Mesenchymal stem cell (in vitro differentiated cells and primary cell): ENCODE measurements at regions not wholly inside any gene's neighbourhood (a gene's known extent, or its start where the extent isn't known, plus 50 kb on each side); places are given as distances from the start of the nearest gene placed in this dataset.

ENCODE experiments used
- DNase-seq: peaks from one replicate; pipeline ENCODE4 v3.0.0-alpha.2; 2013
- H2AFZ ChIP-seq: one replicate; pipeline ENCODE4 v1.6.1; 2013; ENCODE audit warnings: low read depth, mild to moderate bottlenecking, control low read depth, inconsistent platforms, low read length, moderate library complexity
- H2AK5ac ChIP-seq: 2 replicates; pipeline ENCODE4 v1.6.1; 2013; ENCODE audit warnings: low read length, moderate library complexity, mild to moderate bottlenecking, inconsistent platforms; ENCODE audit not compliant: severe bottlenecking
- H2BK120ac ChIP-seq: one replicate; pipeline ENCODE4 v1.6.1; 2013; ENCODE audit warnings: low read depth, mild to moderate bottlenecking, inconsistent platforms, low read length, moderate library complexity
- H2BK12ac ChIP-seq, 2 experiments: one replicate each; pipeline ENCODE4 v1.6.1; 2013; ENCODE audit warnings: inconsistent platforms in 2 of 2, low read length in 2 of 2, mild to moderate bottlenecking in 2 of 2, moderate library complexity in 2 of 2, control low read depth in 1 of 2
- H2BK15ac ChIP-seq: one replicate; pipeline ENCODE4 v1.6.1; 2013; ENCODE audit warnings: mild to moderate bottlenecking, low read depth, inconsistent platforms; ENCODE audit not compliant: poor library complexity, severe bottlenecking
- H2BK5ac ChIP-seq: 2 replicates; pipeline ENCODE4 v1.6.1; 2013; ENCODE audit warnings: low read depth, mild to moderate bottlenecking, low read length, control low read depth, inconsistent platforms; ENCODE audit not compliant: poor library complexity, severe bottlenecking
- H3K14ac ChIP-seq, 2 experiments: one replicate each; pipeline ENCODE4 v1.6.1; 2013; ENCODE audit warnings: inconsistent platforms in 2 of 2, low read length in 2 of 2, control low read depth in 1 of 2, mild to moderate bottlenecking in 1 of 2, moderate library complexity in 1 of 2
- H3K18ac ChIP-seq, 2 experiments: one replicate each; pipeline ENCODE4 v1.6.1; 2013; ENCODE audit warnings: inconsistent platforms in 2 of 2, low read length in 2 of 2, control low read depth in 1 of 2, low read depth in 1 of 2, mild to moderate bottlenecking in 1 of 2
- H3K23ac ChIP-seq, 2 experiments: one replicate each; pipeline ENCODE4 v1.6.1; 2013; ENCODE audit warnings: inconsistent platforms in 2 of 2, low read length in 2 of 2, mild to moderate bottlenecking in 2 of 2, moderate library complexity in 2 of 2, control low read depth in 1 of 2
- H3K27ac ChIP-seq: 2 replicates; pipeline ENCODE4 v1.5.1; 2013; ENCODE audit warnings: mild to moderate bottlenecking, moderate library complexity, low read length, control low read depth, inconsistent platforms; ENCODE audit not compliant: poor library complexity, severe bottlenecking
- H3K27me3 ChIP-seq, 2 experiments: 2 replicates each; pipeline versions ENCODE4 v1.6.1 to v1.7.0; 2013; ENCODE audit warnings: low read length in 2 of 2, mild to moderate bottlenecking in 2 of 2, moderate library complexity in 2 of 2, control low read depth in 1 of 2, inconsistent platforms in 1 of 2; ENCODE audit not compliant: control insufficient read depth in 1 of 2, insufficient read depth in 1 of 2
- H3K36me3 ChIP-seq, 2 experiments: 2 replicates each; pipeline versions ENCODE4 v1.6.1 to v1.7.0; 2013; ENCODE audit warnings: low read length in 2 of 2, control low read depth in 1 of 2, inconsistent platforms in 1 of 2, low read depth in 1 of 2, mild to moderate bottlenecking in 1 of 2; ENCODE audit not compliant: insufficient read depth in 2 of 2, control insufficient read depth in 1 of 2
- H3K4ac ChIP-seq, 2 experiments: one replicate each; pipeline ENCODE4 v1.6.1; 2013; ENCODE audit warnings: inconsistent platforms in 2 of 2, low read length in 2 of 2, mild to moderate bottlenecking in 2 of 2, moderate library complexity in 2 of 2, control low read depth in 1 of 2, low read depth in 1 of 2
- H3K4me1 ChIP-seq: 2 replicates; pipeline ENCODE4 v1.6.1; 2013; ENCODE audit warnings: low read depth, low read length, control low read depth; ENCODE audit not compliant: control insufficient read depth, insufficient read depth
- H3K4me2 ChIP-seq: 2 replicates; pipeline ENCODE4 v1.6.1; 2013; ENCODE audit warnings: low read length, mild to moderate bottlenecking, inconsistent platforms; ENCODE audit not compliant: poor library complexity, severe bottlenecking
- H3K4me3 ChIP-seq, 2 experiments: 2 replicates each; pipeline versions ENCODE4 v1.5.1 to v1.7.0; 2013; ENCODE audit warnings: low read length in 2 of 2, mild to moderate bottlenecking in 2 of 2, control low read depth in 1 of 2, low read depth in 1 of 2; ENCODE audit not compliant: insufficient read depth in 1 of 2
- H3K79me1 ChIP-seq: replicated peaks from 2 replicates; pipeline ENCODE4 v1.6.1; 2013; ENCODE audit warnings: mild to moderate bottlenecking, control low read depth, low read length, inconsistent platforms; ENCODE audit not compliant: poor library complexity, severe bottlenecking
- H3K9ac ChIP-seq: 2 replicates; pipeline ENCODE4 v1.7.0; 2013; ENCODE audit warnings: mild to moderate bottlenecking, low read length, moderate library complexity
- H3K9me3 ChIP-seq: 2 replicates; pipeline ENCODE4 v1.7.0; 2013; ENCODE audit warnings: mild to moderate bottlenecking, low read length; ENCODE audit not compliant: control insufficient read depth
- H4K8ac ChIP-seq: one replicate; pipeline ENCODE4 v1.6.1; 2013; ENCODE audit warnings: inconsistent platforms, mild to moderate bottlenecking, low read length, moderate library complexity
- H4K91ac ChIP-seq: one replicate; pipeline ENCODE4 v1.6.1; 2013; ENCODE audit warnings: mild to moderate bottlenecking, low read length, inconsistent platforms
- WGBS: methylation state at CpG from one replicate; pipeline ENCODE4 v1.1.7; 2013; ENCODE audit warnings: mixed read lengths; 5-methylcytosine and 5-hydroxymethylcytosine counted together

DNA sequence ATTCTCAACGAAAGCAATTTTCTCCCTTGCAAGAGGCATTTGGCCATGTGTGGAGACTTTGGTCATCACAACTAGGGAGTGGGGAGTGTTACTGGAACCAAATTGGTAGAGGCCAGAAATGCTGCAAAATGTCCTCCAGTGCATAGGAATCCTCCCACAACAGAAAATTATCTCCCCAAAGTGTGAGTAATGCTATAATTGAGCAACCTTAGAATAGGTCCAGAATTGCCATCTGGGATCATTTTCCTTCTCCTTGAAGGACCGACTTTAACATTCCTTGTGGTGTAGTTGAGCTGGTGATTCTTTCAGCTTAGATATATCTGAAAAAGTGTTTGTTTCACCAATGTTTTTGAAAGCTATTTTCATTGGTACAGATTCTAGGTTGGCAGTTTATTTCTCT, 111.2 kb upstream of the SMIM21 start:
- H3K4ac ChIP-seq = no peak overlapping the region
- no peak overlapping the region for H2BK5ac ChIP-seq
- H3K4me2 ChIP-seq = no peak overlapping the region
- DNase-seq = no peak
- no peak overlapping the region for H2AK5ac ChIP-seq
- H3K23ac ChIP-seq = no peak overlapping the region
- H2BK12ac ChIP-seq = no peak overlapping the region
- H3K9ac ChIP-seq = no peak overlapping the region
- no peak overlapping the region for H2BK120ac ChIP-seq
- no peaks in the 10 kb centered on the region for H3K4me1 ChIP-seq
- no peaks in the 10 kb centered on the region for H3K27me3 ChIP-seq
- H4K91ac ChIP-seq = no peak overlapping the region
- no peak overlapping the region for H3K18ac ChIP-seq
- 100% methylated on average over 2 of the region's 2 CpGs for WGBS
- H3K4me3 ChIP-seq = no peak overlapping the region
- H3K14ac ChIP-seq = no peak overlapping the region
- no peaks in the 10 kb centered on the region for H3K9me3 ChIP-seq
- H3K36me3 ChIP-seq = no peaks in the 10 kb centered on the region
- no peak overlapping the region for H3K27ac ChIP-seq
- H3K79me1 ChIP-seq = no peaks in the 10 kb centered on the region
- H2AFZ ChIP-seq = no peak overlapping the region
- no peak overlapping the region for H4K8ac ChIP-seq
- no peak overlapping the region for H2BK15ac ChIP-seq

DNA sequence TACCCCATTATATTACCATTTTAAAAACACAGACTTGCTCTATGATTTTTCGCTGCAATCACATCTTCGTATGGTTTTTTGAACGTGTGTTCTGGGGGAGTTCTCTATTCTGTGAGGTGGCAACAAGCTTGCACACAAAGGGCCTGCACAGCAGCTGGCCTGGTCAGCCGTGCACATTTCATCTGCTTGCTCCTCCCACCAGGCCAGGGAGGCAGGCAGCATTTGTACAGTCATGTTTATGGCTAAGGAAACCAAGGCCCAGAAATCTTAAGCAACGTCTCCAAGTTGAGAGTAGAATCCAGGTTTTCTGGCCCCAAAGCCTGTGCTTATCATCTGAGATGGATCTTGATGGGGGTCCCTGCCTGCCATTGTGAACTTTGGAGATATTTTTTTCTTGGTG, 106.4 kb upstream of the SMIM21 start:
- H3K79me1 ChIP-seq = no peaks in the 10 kb centered on the region
- no peak overlapping the region for H4K8ac ChIP-seq
- no peak overlapping the region for H2BK12ac ChIP-seq
- H3K9ac ChIP-seq = no peak overlapping the region
- H3K4me1 ChIP-seq = no peaks in the 10 kb centered on the region
- H3K23ac ChIP-seq = no peak overlapping the region
- DNase-seq = peak; percentile 5
- H2BK15ac ChIP-seq = no peak overlapping the region
- no peaks in the 10 kb centered on the region for H3K27me3 ChIP-seq
- 73% methylated on average over 5 of the region's 5 CpGs for WGBS
- no peaks in the 10 kb centered on the region for H3K36me3 ChIP-seq
- no peak overlapping the region for H3K4me2 ChIP-seq
- no peak overlapping the region for H2AFZ ChIP-seq
- no peak overlapping the region for H3K27ac ChIP-seq
- no peak overlapping the region for H4K91ac ChIP-seq
- no peak overlapping the region for H3K18ac ChIP-seq
- no peak overlapping the region for H2BK5ac ChIP-seq
- H2AK5ac ChIP-seq = no peak overlapping the region
- H3K4ac ChIP-seq = no peak overlapping the region
- no peak overlapping the region for H3K4me3 ChIP-seq
- H2BK120ac ChIP-seq = no peak overlapping the region
- H3K9me3 ChIP-seq = no peaks in the 10 kb centered on the region
- no peak overlapping the region for H3K14ac ChIP-seq

DNA sequence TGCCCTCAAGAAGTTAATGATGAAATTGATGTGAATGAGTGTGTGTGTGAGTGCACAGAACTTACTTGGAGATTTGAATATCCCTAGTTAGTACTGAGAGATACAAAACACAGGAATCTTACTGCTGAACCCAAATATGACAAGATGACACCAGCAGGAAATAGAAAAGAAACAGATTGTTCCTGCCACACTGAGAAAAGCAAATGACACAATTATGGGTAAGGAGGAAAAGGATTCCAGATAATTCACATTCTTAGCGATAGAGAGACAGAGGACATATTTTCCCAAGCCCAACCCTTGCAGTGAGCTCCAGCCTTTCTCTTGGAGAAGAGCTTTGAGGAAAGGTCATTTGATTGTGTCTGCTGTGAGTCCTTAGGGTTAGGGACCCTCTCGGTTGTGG, 105.7 kb upstream of the SMIM21 start:
- H3K27me3 ChIP-seq = no peaks in the 10 kb centered on the region
- no peak overlapping the region for H3K14ac ChIP-seq
- no peak overlapping the region for H3K27ac ChIP-seq
- no peak for DNase-seq
- H2BK120ac ChIP-seq = no peak overlapping the region
- no peaks in the 10 kb centered on the region for H3K79me1 ChIP-seq
- no peak overlapping the region for H3K4me2 ChIP-seq
- no peak overlapping the region for H3K9ac ChIP-seq
- H3K23ac ChIP-seq = no peak overlapping the region
- H3K36me3 ChIP-seq = no peaks in the 10 kb centered on the region
- H2BK12ac ChIP-seq = no peak overlapping the region
- no peak overlapping the region for H2AK5ac ChIP-seq
- 89% methylated on average over 2 of the region's 2 CpGs for WGBS
- H2AFZ ChIP-seq = no peak overlapping the region
- no peak overlapping the region for H2BK5ac ChIP-seq
- no peaks in the 10 kb centered on the region for H3K4me1 ChIP-seq
- no peak overlapping the region for H4K8ac ChIP-seq
- no peak overlapping the region for H3K4ac ChIP-seq
- H2BK15ac ChIP-seq = no peak overlapping the region
- no peak overlapping the region for H3K18ac ChIP-seq
- no peak overlapping the region for H4K91ac ChIP-seq
- H3K4me3 ChIP-seq = no peak overlapping the region
- H3K9me3 ChIP-seq = no peaks in the 10 kb centered on the region

DNA sequence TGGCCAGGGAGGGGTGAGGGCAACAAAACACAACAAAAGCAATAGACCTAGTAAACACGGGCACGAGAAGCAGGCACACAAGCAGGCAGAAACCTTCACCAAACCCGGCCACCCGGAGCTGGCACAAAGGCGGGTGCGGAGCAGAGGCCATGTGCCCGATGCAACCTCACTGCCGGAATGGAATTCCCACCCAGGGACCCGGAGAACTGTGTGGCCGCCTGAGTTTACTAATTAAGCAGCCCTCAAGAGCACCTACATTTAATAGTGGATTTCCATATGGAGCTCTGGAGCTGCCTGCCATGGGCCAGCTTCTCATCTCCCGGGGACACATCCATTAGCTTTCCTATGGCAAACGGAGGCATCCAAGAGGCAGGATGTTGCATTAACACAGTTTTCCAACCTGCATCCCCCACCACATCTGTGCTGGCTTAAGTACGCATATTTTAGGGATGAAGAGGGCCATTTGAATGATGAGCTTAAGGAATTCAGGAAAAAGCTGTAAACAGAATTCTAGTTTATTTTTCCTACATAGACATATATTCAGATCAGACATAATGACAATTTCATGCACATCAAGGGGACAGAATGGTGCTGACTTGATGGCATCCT, 104.5 kb upstream of the SMIM21 start:
- no peak overlapping the region for H3K9ac ChIP-seq
- H3K36me3 ChIP-seq = no peaks in the 10 kb centered on the region
- WGBS = 94% methylated on average over 12 of the region's 13 CpGs
- H3K27ac ChIP-seq = no peak overlapping the region
- no peak overlapping the region for H2BK12ac ChIP-seq
- no peak overlapping the region for H3K18ac ChIP-seq
- H3K4me3 ChIP-seq = no peak overlapping the region
- no peaks in the 10 kb centered on the region for H3K4me1 ChIP-seq
- H3K79me1 ChIP-seq = no peaks in the 10 kb centered on the region
- no peak overlapping the region for H3K23ac ChIP-seq
- no peak overlapping the region for H2BK120ac ChIP-seq
- H4K8ac ChIP-seq = no peak overlapping the region
- H3K9me3 ChIP-seq = no peaks in the 10 kb centered on the region
- H3K27me3 ChIP-seq = peaks cover 0 to 6% of the 10 kb centered on the region in 2 experiments
- no peak overlapping the region for H2AFZ ChIP-seq
- no peak overlapping the region for H2BK5ac ChIP-seq
- H3K4ac ChIP-seq = no peak overlapping the region
- H3K4me2 ChIP-seq = no peak overlapping the region
- no peak overlapping the region for H3K14ac ChIP-seq
- no peak for DNase-seq
- H2AK5ac ChIP-seq = no peak overlapping the region
- no peak overlapping the region for H4K91ac ChIP-seq
- no peak overlapping the region for H2BK15ac ChIP-seq
